ENCODE measurements at regions not wholly inside any gene's neighbourhood (a gene's known extent, or its start where the extent isn't known, plus 50 kb on each side); places are given as distances from the start of the nearest gene placed in this dataset.

GRCh38 chr15:77557564-77557963 lies 75.1 kb downstream of the LINGO1 start:
- Mint-ChIP-seq H3K9me3 (no peaks in the 10 kb centered on the region), H3K27ac (no peak overlapping the region), H3K27me3 (no peaks in the 10 kb centered on the region)

GRCh38 chr15:77557144-77557543 lies 75.6 kb downstream of the LINGO1 start:
- Mint-ChIP-seq H3K4me3 (no peak overlapping the region), H3K27me3 (no peaks in the 10 kb centered on the region), H3K9me3 (no peaks in the 10 kb centered on the region), H3K4me1 (ENCODE audit: low read depth) (no peaks in the 10 kb centered on the region), H3K27ac (no peak overlapping the region), H3K36me3 (ENCODE audit: low read depth) (no peaks in the 10 kb centered on the region)
- DNase-seq = no peak

More at GRCh38 chr15:77557564-77557963, 75.1 kb downstream of the LINGO1 start:
- Mint-ChIP-seq H3K36me3 (ENCODE audit: low read depth) (no peaks in the 10 kb centered on the region), H3K4me1 (ENCODE audit: low read depth) (no peaks in the 10 kb centered on the region), H3K4me3 (no peak overlapping the region)
- no peak for DNase-seq

- no peaks in the 10 kb centered on the region for H3K27me3 Mint-ChIP-seq
- DNase-seq = no peak
- H3K4me3 Mint-ChIP-seq = no peak overlapping the region
- no peaks in the 10 kb centered on the region for H3K36me3 Mint-ChIP-seq (ENCODE audit: low read depth)
- no peaks in the 10 kb centered on the region for H3K4me1 Mint-ChIP-seq (ENCODE audit: low read depth)
- no peaks in the 10 kb centered on the region for H3K9me3 Mint-ChIP-seq
- H3K27ac Mint-ChIP-seq = no peak overlapping the region
Measured at GRCh38 chr15:77556622-77557021, 76.1 kb downstream of the LINGO1 start.

- Mint-ChIP-seq H3K27ac (no peak overlapping the region), H3K27me3 (no peaks in the 10 kb centered on the region), H3K36me3 (ENCODE audit: low read depth) (no peaks in the 10 kb centered on the region), H3K4me1 (ENCODE audit: low read depth) (no peaks in the 10 kb centered on the region), H3K4me3 (no peak overlapping the region), H3K9me3 (no peaks in the 10 kb centered on the region)
- DNase-seq = no peak
Measured at GRCh38 chr15:77555232-77555631, 77.5 kb downstream of the LINGO1 start.

- Mint-ChIP-seq H3K4me1 (ENCODE audit: low read depth) (no peaks in the 10 kb centered on the region), H3K9me3 (no peaks in the 10 kb centered on the region), H3K27me3 (no peaks in the 10 kb centered on the region), H3K36me3 (ENCODE audit: low read depth) (no peaks in the 10 kb centered on the region), H3K4me3 (no peak overlapping the region), H3K27ac (no peak overlapping the region)
- no peak for DNase-seq
Measured at GRCh38 chr15:77554306-77555080, 78.2 kb downstream of the LINGO1 start.

- Mint-ChIP-seq H3K27ac (no peak overlapping the region), H3K27me3 (no peaks in the 10 kb centered on the region), H3K4me3 (no peak overlapping the region), H3K4me1 (ENCODE audit: low read depth) (no peaks in the 10 kb centered on the region), H3K9me3 (no peaks in the 10 kb centered on the region), H3K36me3 (ENCODE audit: low read depth) (no peaks in the 10 kb centered on the region)
- no peak for DNase-seq
Measured at GRCh38 chr15:77553695-77554094, 79.0 kb downstream of the LINGO1 start.

- no peaks in the 10 kb centered on the region for H3K9me3 Mint-ChIP-seq
- H3K27me3 Mint-ChIP-seq = no peaks in the 10 kb centered on the region
- no peaks in the 10 kb centered on the region for H3K36me3 Mint-ChIP-seq (ENCODE audit: low read depth)
- no peaks in the 10 kb centered on the region for H3K4me1 Mint-ChIP-seq (ENCODE audit: low read depth)
- DNase-seq = no peak
- H3K4me3 Mint-ChIP-seq = no peak overlapping the region
- H3K27ac Mint-ChIP-seq = no peak overlapping the region
Measured at GRCh38 chr15:77553257-77553656, 79.5 kb downstream of the LINGO1 start.

GRCh38 chr15:77552066-77552465 lies 80.6 kb downstream of the LINGO1 start:
- H3K27ac Mint-ChIP-seq = no peak overlapping the region
- no peaks in the 10 kb centered on the region for H3K9me3 Mint-ChIP-seq
- DNase-seq = no peak
- H3K4me1 Mint-ChIP-seq (ENCODE audit: low read depth) = no peaks in the 10 kb centered on the region
- no peak overlapping the region for H3K4me3 Mint-ChIP-seq
- no peaks in the 10 kb centered on the region for H3K36me3 Mint-ChIP-seq (ENCODE audit: low read depth)
- H3K27me3 Mint-ChIP-seq = no peaks in the 10 kb centered on the region

GRCh38 chr15:77550301-77551251 lies 82.1 kb downstream of the LINGO1 start:
- no peaks in the 10 kb centered on the region for H3K9me3 Mint-ChIP-seq
- no peaks in the 10 kb centered on the region for H3K4me1 Mint-ChIP-seq (ENCODE audit: low read depth)
- DNase-seq = no peak
- no peak overlapping the region for H3K4me3 Mint-ChIP-seq
- H3K36me3 Mint-ChIP-seq (ENCODE audit: low read depth) = no peaks in the 10 kb centered on the region
- no peaks in the 10 kb centered on the region for H3K27me3 Mint-ChIP-seq
- no peak overlapping the region for H3K27ac Mint-ChIP-seq

GRCh38 chr15:77549576-77550288 lies 83.0 kb downstream of the LINGO1 start:
- no peak for DNase-seq
- Mint-ChIP-seq H3K27ac (no peak overlapping the region), H3K9me3 (no peaks in the 10 kb centered on the region), H3K4me1 (ENCODE audit: low read depth) (no peaks in the 10 kb centered on the region), H3K4me3 (no peak overlapping the region), H3K36me3 (ENCODE audit: low read depth) (no peaks in the 10 kb centered on the region), H3K27me3 (no peaks in the 10 kb centered on the region)

- no peak overlapping the region for H3K4me3 Mint-ChIP-seq
- H3K27ac Mint-ChIP-seq = no peak overlapping the region
- H3K4me1 Mint-ChIP-seq (ENCODE audit: low read depth) = no peaks in the 10 kb centered on the region
- no peaks in the 10 kb centered on the region for H3K36me3 Mint-ChIP-seq (ENCODE audit: low read depth)
- H3K27me3 Mint-ChIP-seq = no peaks in the 10 kb centered on the region
- H3K9me3 Mint-ChIP-seq = no peaks in the 10 kb centered on the region
- no peak for DNase-seq
Measured at GRCh38 chr15:77548589-77549557, 83.8 kb downstream of the LINGO1 start.

GRCh38 chr15:77547801-77548588 lies 84.7 kb downstream of the LINGO1 start:
- H3K4me1 Mint-ChIP-seq (ENCODE audit: low read depth) = peaks cover 6% of the 10 kb centered on the region
- no peak for DNase-seq
- H3K27me3 Mint-ChIP-seq = no peaks in the 10 kb centered on the region
- H3K4me3 Mint-ChIP-seq = no peak overlapping the region
- H3K9me3 Mint-ChIP-seq = no peaks in the 10 kb centered on the region
- no peak overlapping the region for H3K27ac Mint-ChIP-seq
- H3K36me3 Mint-ChIP-seq (ENCODE audit: low read depth) = no peaks in the 10 kb centered on the region

- no peaks in the 10 kb centered on the region for H3K9me3 Mint-ChIP-seq
- H3K36me3 Mint-ChIP-seq (ENCODE audit: low read depth) = no peaks in the 10 kb centered on the region
- no peak overlapping the region for H3K4me3 Mint-ChIP-seq
- no peaks in the 10 kb centered on the region for H3K27me3 Mint-ChIP-seq
- peaks cover 11% of the 10 kb centered on the region for H3K4me1 Mint-ChIP-seq (ENCODE audit: low read depth)
- H3K27ac Mint-ChIP-seq = no peak overlapping the region
- DNase-seq = no peak
Measured at GRCh38 chr15:77546870-77547269, 85.8 kb downstream of the LINGO1 start.
